ENCODE measurements at regions not wholly inside any gene's neighbourhood (a gene's known extent, or its start where the extent isn't known, plus 50 kb on each side); places are given as distances from the start of the nearest gene placed in this dataset.

GRCh38 chr1:87955038-87955437 lies 626.4 kb downstream of the LMO4 start:
- TF ChIP-seq POLR2A (IDR thresholded peaks at IDR 0.05): no peak
- no peak for TF ChIP-seq CTCF (IDR thresholded peaks at IDR 0.05)
- TF ChIP-seq POLR2AphosphoS5 (IDR thresholded peaks at IDR 0.05): no peak
- no peak for TF ChIP-seq EP300 (IDR thresholded peaks at IDR 0.05; ENCODE audit: low read depth)
